ENCODE measurements at regions not wholly inside any gene's neighbourhood (a gene's known extent, or its start where the extent isn't known, plus 50 kb on each side); places are given as distances from the start of the nearest gene placed in this dataset.
"Not testable (repeated sequence)": the region's sequence is repeated elsewhere in the genome, so short reads cannot be mapped to it uniquely, and the experiment has no call there.

GRCh38 chr21:33993286-33994231 is 78.0 kb upstream of the ATP5PO start:
- DNase-seq (ENCODE audit: low read depth), result no peak

- not testable (repeated sequence) for DNase-seq (ENCODE audit: low read depth)
Measured at GRCh38 chr21:33992412-33992811, 76.8 kb upstream of the ATP5PO start.

GRCh38 chr21:33991133-33991532 is 75.5 kb upstream of the ATP5PO start:
- no peak for DNase-seq (ENCODE audit: low read depth)

- no peak for DNase-seq (ENCODE audit: low read depth)
Measured at GRCh38 chr21:33989440-33989839, 73.8 kb upstream of the ATP5PO start.

- no peak for DNase-seq (ENCODE audit: low read depth)
Measured at GRCh38 chr21:33988237-33989017, 72.8 kb upstream of the ATP5PO start.

GRCh38 chr21:33987461-33987860 is 71.9 kb upstream of the ATP5PO start:
- no peak for DNase-seq (ENCODE audit: low read depth)

GRCh38 chr21:33985117-33986050 is 69.8 kb upstream of the ATP5PO start:
- DNase-seq (ENCODE audit: low read depth), result no peak

- DNase-seq (ENCODE audit: low read depth), result no peak
Measured at GRCh38 chr21:33984021-33984481, 68.4 kb upstream of the ATP5PO start.

- DNase-seq (ENCODE audit: low read depth), result no peak
Measured at GRCh38 chr21:33981391-33982101, 65.9 kb upstream of the ATP5PO start.

- DNase-seq (ENCODE audit: low read depth), result no peak
Measured at GRCh38 chr21:33980276-33980916, 64.8 kb upstream of the ATP5PO start.

GRCh38 chr21:33978585-33978984 is 63.0 kb upstream of the ATP5PO start:
- no peak for DNase-seq (ENCODE audit: low read depth)

- DNase-seq (ENCODE audit: low read depth), result no peak
Measured at GRCh38 chr21:33977721-33978369, 62.2 kb upstream of the ATP5PO start.

- DNase-seq (ENCODE audit: low read depth), result no peak
Measured at GRCh38 chr21:33977017-33977720, 61.6 kb upstream of the ATP5PO start.

GRCh38 chr21:33976082-33977016 is 60.7 kb upstream of the ATP5PO start:
- DNase-seq (ENCODE audit: low read depth), result peak; percentile 90

- DNase-seq (ENCODE audit: low read depth), result peak; percentile 75
Measured at GRCh38 chr21:33975548-33976081, 60.0 kb upstream of the ATP5PO start.

- DNase-seq (ENCODE audit: low read depth), result no peak
Measured at GRCh38 chr21:33974513-33975468, 59.2 kb upstream of the ATP5PO start.

- no peak for DNase-seq (ENCODE audit: low read depth)
Measured at GRCh38 chr21:33973268-33973667, 57.7 kb upstream of the ATP5PO start.
